Effector memory CD4-positive, alpha-beta T cell (primary cell): ENCODE measurements at regions not wholly inside any gene's neighbourhood (a gene's known extent, or its start where the extent isn't known, plus 50 kb on each side); places are given as distances from the start of the nearest gene placed in this dataset.
A peak's percentile ranks its signal among the peaks of the same experiment; 100 is the strongest.
"Not testable (repeated sequence)": the region's sequence is repeated elsewhere in the genome, so short reads cannot be mapped to it uniquely, and the experiment has no call there.

Experiments used
- DNase-seq, 3 donors: peaks; one replicate each; pipeline ENCODE4 v3.0.0-alpha.2; 2020
- H3K27ac ChIP-seq: 2 replicates; pipeline ENCODE4 v1.7.0; 2013; ENCODE audit warnings: mild to moderate bottlenecking, low read length, moderate library complexity; ENCODE audit not compliant: insufficient read depth, poor library complexity, severe bottlenecking
- H3K27me3 ChIP-seq: replicated peaks from 2 replicates; pipeline ENCODE4 v1.7.0; 2013; ENCODE audit warnings: mild to moderate bottlenecking, low read length; ENCODE audit not compliant: insufficient read depth, control insufficient read depth, poor library complexity, severe bottlenecking
- H3K36me3 ChIP-seq: 2 replicates; pipeline ENCODE4 v1.7.0; 2013; ENCODE audit warnings: mild to moderate bottlenecking, low read length, moderate library complexity; ENCODE audit not compliant: control insufficient read depth, insufficient read depth
- H3K4me1 ChIP-seq: 2 replicates; pipeline ENCODE4 v1.7.0; 2013; ENCODE audit warnings: low read length, mild to moderate bottlenecking; ENCODE audit not compliant: control insufficient read depth, insufficient read depth, poor library complexity, severe bottlenecking
- H3K4me3 ChIP-seq: 2 replicates; pipeline ENCODE4 v1.7.0; 2013; ENCODE audit warnings: low read length, low read depth, mild to moderate bottlenecking; ENCODE audit not compliant: insufficient read depth, poor library complexity, severe bottlenecking
- H3K9me3 ChIP-seq: 2 replicates; pipeline ENCODE4 v1.7.0; 2013; ENCODE audit warnings: mild to moderate bottlenecking, low read length, moderate library complexity; ENCODE audit not compliant: control insufficient read depth

DNA sequence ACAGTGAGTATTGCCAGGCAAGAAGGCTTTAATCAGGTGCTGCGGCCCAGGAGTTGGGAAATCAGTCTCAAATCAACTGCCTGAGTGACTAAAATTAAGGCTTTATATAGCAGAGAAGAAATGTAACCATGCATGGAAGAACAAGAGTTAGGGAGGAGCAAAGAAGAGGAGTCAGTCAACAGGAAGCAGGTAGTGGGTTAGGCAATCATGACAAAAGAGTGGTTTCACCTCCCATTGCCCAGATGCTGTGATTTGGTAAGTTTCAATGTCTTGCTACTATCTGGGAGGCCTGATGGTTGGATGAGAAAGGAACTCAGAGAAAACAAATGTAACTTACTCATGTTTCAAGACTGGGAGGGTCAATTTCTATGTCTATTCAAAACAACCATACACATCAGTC lies 998.3 kb downstream of the GATA3 start:
- Histone ChIP-seq H3K27ac (no peak overlapping the region), H3K9me3 (no peaks in the 10 kb centered on the region), H3K4me3 (no peak overlapping the region), H3K27me3 (no peaks in the 10 kb centered on the region), H3K36me3 (no peaks in the 10 kb centered on the region), H3K4me1 (no peaks in the 10 kb centered on the region)
- no peak for DNase-seq

- Histone ChIP-seq H3K27me3 (no peaks in the 10 kb centered on the region), H3K4me3 (no peak overlapping the region), H3K4me1 (no peaks in the 10 kb centered on the region), H3K9me3 (no peaks in the 10 kb centered on the region), H3K27ac (no peak overlapping the region), H3K36me3 (no peaks in the 10 kb centered on the region)
- no peak for DNase-seq
These were observed 1002.0 kb downstream of the GATA3 start for GRCh38 chr10:9056521-9056920.

DNA sequence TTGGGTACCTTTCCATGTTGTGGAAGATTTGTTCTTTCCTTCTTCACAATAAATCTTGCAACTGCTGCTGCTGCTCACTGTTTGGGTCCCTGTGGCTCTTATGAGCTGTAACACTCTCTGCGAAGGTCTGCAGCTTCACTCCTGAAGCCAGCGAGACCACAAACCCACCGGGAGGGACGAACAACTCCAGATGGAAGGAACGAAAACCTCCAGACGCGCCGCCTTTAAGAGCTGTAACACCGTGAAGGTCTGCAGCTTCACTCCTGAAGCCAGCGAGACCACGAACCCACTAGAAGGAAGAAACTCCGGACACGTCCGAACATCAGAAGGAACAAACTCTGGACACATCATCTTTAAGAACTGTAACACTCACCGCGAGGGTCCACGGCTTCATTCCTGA lies 1002.8 kb downstream of the GATA3 start:
- H3K36me3 ChIP-seq, H3K27me3 ChIP-seq, H3K9me3 ChIP-seq, DNase-seq, H3K4me1 ChIP-seq, H3K27ac ChIP-seq, H3K4me3 ChIP-seq: not testable (repeated sequence)

DNA sequence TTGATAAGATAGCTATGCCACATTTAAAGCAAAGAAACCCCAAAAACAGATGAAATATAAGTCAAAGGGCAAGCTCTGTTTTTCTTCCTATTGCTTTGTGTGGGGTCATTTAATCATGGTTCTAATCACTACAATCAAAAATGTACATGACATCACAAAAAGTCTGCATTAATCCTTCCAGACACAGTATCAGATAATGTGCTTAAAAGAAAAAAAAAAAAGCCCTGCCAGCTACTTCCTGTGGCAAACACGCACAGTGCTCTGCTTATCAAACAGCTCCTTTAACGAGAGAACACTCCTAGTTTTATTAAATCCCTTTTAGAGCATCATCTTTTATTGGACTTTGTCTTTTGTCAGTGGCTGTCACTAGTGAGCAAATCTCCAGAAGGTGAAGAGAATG lies 1005.8 kb downstream of the GATA3 start:
- Histone ChIP-seq H3K4me1 (no peaks in the 10 kb centered on the region), H3K9me3 (no peaks in the 10 kb centered on the region), H3K36me3 (no peaks in the 10 kb centered on the region), H3K27me3 (no peaks in the 10 kb centered on the region), H3K27ac (no peak overlapping the region), H3K4me3 (peak overlapping the region; percentile 3)
- DNase-seq = no peak

DNA sequence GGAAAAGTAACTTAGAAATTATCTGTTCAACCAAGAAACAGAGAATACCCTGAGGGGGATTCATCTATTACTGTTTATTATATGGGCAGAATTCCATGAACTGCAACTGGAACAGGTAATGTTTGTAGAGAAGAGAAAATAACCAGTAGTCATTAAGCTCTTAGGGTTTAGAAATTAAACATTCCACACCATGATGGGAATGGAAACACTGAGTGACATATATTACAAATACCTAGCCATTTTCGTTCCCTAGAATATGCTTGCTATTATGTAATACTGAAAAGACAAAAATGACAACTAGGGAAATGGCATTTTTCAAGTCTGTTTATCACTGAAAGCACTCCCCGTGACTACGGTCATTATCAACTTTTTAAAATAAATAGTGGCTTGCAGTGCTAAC lies 1007.4 kb downstream of the GATA3 start:
- H3K9me3 ChIP-seq = no peaks in the 10 kb centered on the region
- no peaks in the 10 kb centered on the region for H3K36me3 ChIP-seq
- H3K27ac ChIP-seq = no peak overlapping the region
- H3K4me3 ChIP-seq = no peak overlapping the region
- no peaks in the 10 kb centered on the region for H3K4me1 ChIP-seq
- H3K27me3 ChIP-seq = no peaks in the 10 kb centered on the region
- DNase-seq = no peak

DNA sequence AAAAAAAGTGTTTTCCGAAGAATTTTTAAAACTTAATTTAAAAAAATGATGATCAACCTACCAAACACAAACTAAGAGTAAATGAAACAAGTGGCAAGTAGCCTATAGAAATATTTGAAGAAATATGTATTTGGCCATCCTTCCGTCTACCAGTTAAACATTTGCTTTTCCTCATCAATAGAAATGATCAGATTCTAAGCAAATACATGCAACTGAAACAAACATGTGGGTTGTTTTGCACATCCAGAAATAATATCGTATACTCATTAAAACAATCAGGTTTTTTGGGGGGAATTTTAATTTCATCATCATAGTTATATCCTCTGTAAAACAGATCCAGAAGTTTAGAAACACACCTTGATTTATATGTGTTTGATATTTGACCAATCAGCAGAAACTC lies 1011.7 kb downstream of the GATA3 start:
- no peaks in the 10 kb centered on the region for H3K9me3 ChIP-seq
- no peak overlapping the region for H3K4me3 ChIP-seq
- no peak for DNase-seq
- H3K27me3 ChIP-seq = no peaks in the 10 kb centered on the region
- H3K4me1 ChIP-seq = no peaks in the 10 kb centered on the region
- no peak overlapping the region for H3K27ac ChIP-seq
- H3K36me3 ChIP-seq = no peaks in the 10 kb centered on the region

DNA sequence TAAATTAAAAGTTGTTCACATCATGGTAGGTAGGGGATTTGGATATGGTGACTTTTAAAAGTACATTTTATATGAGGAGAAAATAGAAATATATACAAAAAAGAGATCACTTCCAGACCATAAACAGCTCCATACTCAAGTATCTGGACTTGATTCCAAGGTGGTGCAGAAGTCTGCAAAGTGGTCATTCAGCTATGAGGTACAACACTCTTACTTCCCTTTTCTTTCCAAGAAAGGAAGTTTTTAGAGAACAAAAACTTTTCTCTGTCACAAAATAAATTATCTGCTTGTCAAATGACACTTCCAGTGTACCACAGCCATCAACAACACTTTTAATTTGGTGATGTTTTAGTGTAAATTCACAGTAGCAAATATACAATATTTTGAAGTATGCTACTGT lies 1013.5 kb downstream of the GATA3 start:
- DNase-seq = no peak
- Histone ChIP-seq H3K9me3 (no peaks in the 10 kb centered on the region), H3K36me3 (no peaks in the 10 kb centered on the region), H3K27me3 (no peaks in the 10 kb centered on the region), H3K4me3 (no peak overlapping the region), H3K4me1 (no peaks in the 10 kb centered on the region), H3K27ac (no peak overlapping the region)

- no peaks in the 10 kb centered on the region for H3K27me3 ChIP-seq
- no peak overlapping the region for H3K27ac ChIP-seq
- DNase-seq = no peak
- no peaks in the 10 kb centered on the region for H3K9me3 ChIP-seq
- no peak overlapping the region for H3K4me3 ChIP-seq
- no peaks in the 10 kb centered on the region for H3K4me1 ChIP-seq
- no peaks in the 10 kb centered on the region for H3K36me3 ChIP-seq
These were observed 1014.6 kb downstream of the GATA3 start for GRCh38 chr10:9069136-9069535.

DNA sequence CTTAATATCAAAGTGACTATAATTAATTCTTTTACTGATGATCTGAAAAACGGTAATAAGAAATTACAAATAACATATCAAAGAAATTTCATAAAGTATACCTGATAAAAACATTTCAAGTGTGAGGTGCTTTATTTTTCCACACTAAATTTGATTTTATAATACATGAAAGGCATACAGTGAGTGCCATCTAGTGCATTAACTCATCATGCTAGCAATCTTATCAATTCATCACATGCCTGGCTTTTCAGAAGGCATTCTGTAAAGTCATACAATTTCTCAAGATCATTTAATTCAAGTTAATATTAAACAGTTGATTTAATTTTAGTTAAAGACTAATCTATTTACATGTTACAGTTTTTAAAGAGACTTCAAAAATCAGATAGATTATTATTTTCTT lies 1020.9 kb downstream of the GATA3 start:
- H3K36me3 ChIP-seq = no peaks in the 10 kb centered on the region
- no peaks in the 10 kb centered on the region for H3K4me1 ChIP-seq
- H3K4me3 ChIP-seq = no peak overlapping the region
- no peak for DNase-seq
- H3K9me3 ChIP-seq = no peaks in the 10 kb centered on the region
- H3K27me3 ChIP-seq = no peaks in the 10 kb centered on the region
- no peak overlapping the region for H3K27ac ChIP-seq

DNA sequence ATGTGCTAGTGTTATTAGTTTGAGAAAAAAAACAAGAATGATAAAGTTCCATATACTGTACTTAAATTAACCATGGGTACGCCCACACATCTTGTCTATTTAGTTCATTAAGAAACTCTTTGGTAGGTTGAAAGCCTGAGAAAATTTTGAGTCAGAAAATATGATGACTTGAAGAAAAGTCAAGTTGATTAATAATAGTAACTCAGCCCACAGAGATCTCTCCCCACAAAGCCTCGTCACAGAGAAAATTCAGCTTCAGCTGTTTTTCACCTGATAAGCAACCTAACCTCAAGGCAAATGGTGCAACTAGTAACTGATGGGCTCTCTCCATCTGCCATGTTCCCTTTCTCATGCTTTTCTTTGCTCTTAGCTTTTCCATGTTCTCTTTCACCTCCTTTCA lies 1021.6 kb downstream of the GATA3 start:
- no peak for DNase-seq
- Histone ChIP-seq H3K4me3 (no peak overlapping the region), H3K4me1 (no peaks in the 10 kb centered on the region), H3K36me3 (no peaks in the 10 kb centered on the region), H3K9me3 (no peaks in the 10 kb centered on the region), H3K27ac (no peak overlapping the region), H3K27me3 (no peaks in the 10 kb centered on the region)

GRCh38 chr10:9081253-9081652 lies 1026.8 kb downstream of the GATA3 start:
- DNase-seq = no peak
- H3K4me1 ChIP-seq = no peaks in the 10 kb centered on the region
- H3K4me3 ChIP-seq = no peak overlapping the region
- no peaks in the 10 kb centered on the region for H3K27me3 ChIP-seq
- H3K9me3 ChIP-seq = no peaks in the 10 kb centered on the region
- H3K36me3 ChIP-seq = no peaks in the 10 kb centered on the region
- no peak overlapping the region for H3K27ac ChIP-seq
